Breast epithelium (tissue), 4 donors: ENCODE measurements at regions not wholly inside any gene's neighbourhood (a gene's known extent, or its start where the extent isn't known, plus 50 kb on each side); places are given as distances from the start of the nearest gene placed in this dataset.

Experiments
- DNase-seq, 2 donors: peaks; one replicate each; pipeline ENCODE4 v3.0.0-alpha.2; 2019; ENCODE audit warnings: low spot score in 2 of 2
- H3K27ac ChIP-seq, 2 donors: fragments of 200-600 bp; sonication (generic) in 1 of 2; one replicate each; pipeline ENCODE4 v1.5.1; 2016 to 2019; ENCODE audit warnings: mild to moderate bottlenecking in 1 of 2
- H3K27me3 ChIP-seq, 2 donors: fragments of 200-600 bp; sonication (generic) in 1 of 2; one replicate each; pipeline versions ENCODE4 v1.5.1 to v1.6.0; 2017 to 2019; ENCODE audit warnings: control low read depth in 1 of 2, mild to moderate bottlenecking in 1 of 2
- H3K36me3 ChIP-seq: fragments of 200-600 bp; one replicate; pipeline ENCODE4 v1.5.1; 2019
- H3K4me1 ChIP-seq, 2 donors: fragments of 200-600 bp; sonication (generic); one replicate each; pipeline ENCODE4 v1.5.1; 2016 to 2019; ENCODE audit warnings: control low read depth in 1 of 2
- H3K4me3 ChIP-seq, 3 donors: fragments of 200-600 bp; sonication (generic); 1 replicate in 2 of 3; 2 replicates in 1 of 3; pipeline ENCODE4 v1.5.1; 2016 to 2019; ENCODE audit warnings: mild to moderate bottlenecking in 3 of 3, moderate library complexity in 2 of 3
- H3K9me3 ChIP-seq, 2 donors: fragments of 200-600 bp; sonication (generic) in 1 of 2; one replicate each; pipeline ENCODE4 v1.5.1; 2016 to 2019; ENCODE audit warnings: control low read depth in 1 of 2
- POLR2A ChIP-seq: fragments of 450-650 bp; IDR thresholded peaks from one replicate; pipeline ENCODE4 v1.6.1; 2016; ENCODE audit warnings: antibody characterized with exemption, mild to moderate bottlenecking, moderate library complexity
- POLR2AphosphoS5 ChIP-seq, 3 donors: sonication (generic); formaldehyde crosslinking; IDR thresholded peaks; one replicate each; pipeline ENCODE4 v1.6.1; 2017; ENCODE audit warnings: antibody characterized with exemption in 3 of 3
- intact Hi-C: fragments of 100-400 bp; cut with DNase I; formaldehyde crosslinking; loops from one replicate; pipeline ENCODE4 v1.15.1; 2023; ENCODE audit warnings: low total_unique reads
- TF ChIP-seq, protein P1 (sequence below), 3 donors: fragments of 450-650 bp; IDR thresholded peaks; one replicate each; pipeline ENCODE4 v1.5.1; 2016 to 2017; ENCODE audit warnings: antibody characterized with exemption in 3 of 3, mild to moderate bottlenecking in 3 of 3, moderate library complexity in 3 of 3

DNA sequence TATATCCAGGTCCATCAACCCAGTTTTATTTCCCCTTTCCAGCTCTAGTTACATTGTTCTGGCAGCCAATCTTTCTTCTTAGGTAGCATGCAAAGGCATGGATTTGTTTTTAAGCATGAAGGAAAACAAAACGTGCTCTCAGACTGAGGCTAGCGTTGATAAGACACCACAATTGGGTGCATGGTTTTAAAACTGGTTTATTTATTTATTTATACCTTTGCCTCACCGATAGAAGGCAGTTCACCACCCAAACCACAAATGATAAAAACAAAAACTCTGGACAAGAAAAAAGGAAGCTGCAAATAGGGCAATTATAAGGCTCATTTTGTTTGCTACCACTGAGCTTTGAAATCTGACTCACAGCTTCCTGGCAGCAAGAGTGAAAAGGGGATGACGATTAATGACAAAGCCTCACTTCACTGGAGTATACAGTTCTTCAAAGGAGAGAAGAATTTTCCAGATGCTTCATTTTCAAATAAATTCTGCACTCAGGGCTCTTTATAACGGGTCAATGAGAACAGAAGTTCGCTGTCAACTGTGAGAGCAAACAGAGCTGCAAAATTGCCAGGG, 278.4 kb upstream of the IRX5 start:
- peaks cover 0 to 5% of the 10 kb centered on the region in 2 donors for H3K4me1 ChIP-seq
- no peak for TF ChIP-seq POLR2AphosphoS5 (IDR thresholded peaks at IDR 0.05)
- no peak for TF ChIP-seq POLR2A
- TF ChIP-seq, protein P1, sequence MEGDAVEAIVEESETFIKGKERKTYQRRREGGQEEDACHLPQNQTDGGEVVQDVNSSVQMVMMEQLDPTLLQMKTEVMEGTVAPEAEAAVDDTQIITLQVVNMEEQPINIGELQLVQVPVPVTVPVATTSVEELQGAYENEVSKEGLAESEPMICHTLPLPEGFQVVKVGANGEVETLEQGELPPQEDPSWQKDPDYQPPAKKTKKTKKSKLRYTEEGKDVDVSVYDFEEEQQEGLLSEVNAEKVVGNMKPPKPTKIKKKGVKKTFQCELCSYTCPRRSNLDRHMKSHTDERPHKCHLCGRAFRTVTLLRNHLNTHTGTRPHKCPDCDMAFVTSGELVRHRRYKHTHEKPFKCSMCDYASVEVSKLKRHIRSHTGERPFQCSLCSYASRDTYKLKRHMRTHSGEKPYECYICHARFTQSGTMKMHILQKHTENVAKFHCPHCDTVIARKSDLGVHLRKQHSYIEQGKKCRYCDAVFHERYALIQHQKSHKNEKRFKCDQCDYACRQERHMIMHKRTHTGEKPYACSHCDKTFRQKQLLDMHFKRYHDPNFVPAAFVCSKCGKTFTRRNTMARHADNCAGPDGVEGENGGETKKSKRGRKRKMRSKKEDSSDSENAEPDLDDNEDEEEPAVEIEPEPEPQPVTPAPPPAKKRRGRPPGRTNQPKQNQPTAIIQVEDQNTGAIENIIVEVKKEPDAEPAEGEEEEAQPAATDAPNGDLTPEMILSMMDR (IDR thresholded peaks at IDR 0.05), result no peak
- no peaks in the 10 kb centered on the region for H3K27me3 ChIP-seq
- no peaks in the 10 kb centered on the region for H3K9me3 ChIP-seq
- H3K4me3 ChIP-seq, result no peak overlapping the region
- no peaks in the 10 kb centered on the region for H3K36me3 ChIP-seq
- intact Hi-C loops, result no loop called here
- H3K27ac ChIP-seq, result peak overlapping the region in 1 of 2 donors; percentile 30
- no peak for DNase-seq

DNA sequence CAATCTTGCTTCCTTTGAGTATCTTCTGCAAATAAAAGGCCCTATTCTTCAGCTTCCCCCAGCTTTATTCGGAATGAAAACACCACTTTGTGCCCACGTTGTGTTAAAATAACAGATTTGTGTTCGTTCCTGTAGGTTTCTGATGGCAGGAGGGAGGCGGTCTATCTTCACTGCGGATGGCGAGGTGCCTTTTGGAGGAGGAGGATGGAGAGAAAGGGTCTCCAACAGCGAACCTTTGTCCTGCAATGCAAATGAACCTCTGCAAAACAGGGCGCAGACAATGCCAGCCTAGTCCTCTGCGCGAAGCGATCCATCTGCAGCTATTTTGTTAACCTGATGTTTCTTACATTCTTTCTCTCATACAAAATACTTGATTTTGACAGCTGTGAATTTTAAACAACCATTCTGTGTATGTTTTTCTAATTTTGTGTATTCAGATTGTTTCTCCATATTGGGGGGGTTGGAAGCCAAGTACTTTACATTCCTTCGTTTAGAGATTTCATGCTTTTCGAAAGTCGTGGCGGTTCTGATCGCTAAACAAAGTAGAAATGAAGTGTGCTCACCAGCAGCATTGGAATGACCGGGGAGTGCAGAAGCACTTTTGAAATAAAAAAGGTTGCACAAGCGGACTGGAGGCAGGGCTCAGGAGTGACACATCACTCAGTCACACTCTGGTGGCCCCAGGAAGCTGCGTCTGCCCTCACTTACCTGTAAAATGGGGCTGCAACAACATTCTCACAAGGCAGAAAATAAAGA, 279.0 kb upstream of the IRX5 start:
- Histone ChIP-seq H3K27me3 (no peaks in the 10 kb centered on the region), H3K27ac (peak overlapping the region in 1 of 2 donors; percentile 90), H3K36me3 (no peaks in the 10 kb centered on the region), H3K4me3 (no peak overlapping the region), H3K4me1 (peaks cover 0 to 5% of the 10 kb centered on the region in 2 donors), H3K9me3 (no peaks in the 10 kb centered on the region)
- intact Hi-C loops, result no loop called here
- TF ChIP-seq, protein P1 (IDR thresholded peaks at IDR 0.05), result no peak
- TF ChIP-seq POLR2A, result no peak
- TF ChIP-seq POLR2AphosphoS5 (IDR thresholded peaks at IDR 0.05), result no peak
- DNase-seq, result no peak

DNA sequence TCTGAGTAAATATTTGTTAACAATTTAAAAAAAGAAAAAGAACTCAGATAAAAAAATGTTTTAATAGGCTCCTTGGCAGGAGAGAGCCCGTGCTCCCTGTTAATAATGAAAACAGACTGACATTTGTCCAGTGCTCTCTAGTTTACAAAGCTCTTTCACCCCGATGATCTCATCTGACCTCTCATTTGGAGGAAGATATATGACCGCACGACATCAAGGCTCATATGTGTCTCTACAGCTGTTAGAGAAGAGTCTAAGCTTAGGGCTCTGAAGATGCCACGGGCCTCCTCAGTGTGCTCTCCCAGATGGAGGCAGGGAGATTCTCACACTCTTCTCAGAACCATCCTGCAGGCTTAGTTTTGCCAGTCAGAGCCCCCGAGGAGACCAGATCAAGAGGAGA, 280.8 kb upstream of the IRX5 start:
- Histone ChIP-seq H3K4me3 (no peak overlapping the region), H3K4me1 (peaks cover 0 to 9% of the 10 kb centered on the region in 2 donors), H3K27ac (peak overlapping the region; percentile 90 to 92), H3K36me3 (no peaks in the 10 kb centered on the region), H3K27me3 (no peaks in the 10 kb centered on the region), H3K9me3 (no peaks in the 10 kb centered on the region)
- intact Hi-C loops, result no loop called here
- no peak for DNase-seq
- TF ChIP-seq, protein P1 (IDR thresholded peaks at IDR 0.05), result no peak

DNA sequence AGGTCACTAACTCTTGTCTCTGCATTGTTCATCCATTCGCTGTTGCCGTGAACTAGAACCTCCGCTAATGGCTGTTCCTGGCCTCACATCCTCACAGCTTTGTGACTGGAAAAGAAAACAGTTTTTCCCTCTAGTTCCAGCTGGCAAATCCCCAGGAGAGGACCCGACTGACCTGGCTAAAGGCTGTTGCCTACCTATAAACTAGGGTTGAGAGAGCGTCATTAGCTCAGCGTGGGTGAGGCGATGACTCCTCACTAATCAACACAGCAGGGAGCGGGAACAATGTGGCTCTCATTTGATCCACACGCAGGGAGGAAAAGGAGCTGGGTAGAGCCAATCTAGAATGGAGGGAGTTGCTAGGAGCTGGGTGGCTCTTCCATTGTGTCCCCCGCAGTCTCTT, 282.1 kb upstream of the IRX5 start:
- peak in 1 of 2 donors; percentile 52 for DNase-seq
- Histone ChIP-seq H3K27ac (peak overlapping the region; percentile 90 to 92), H3K27me3 (no peaks in the 10 kb centered on the region), H3K4me1 (peaks cover 0 to 4% of the 10 kb centered on the region in 2 donors), H3K36me3 (no peaks in the 10 kb centered on the region), H3K9me3 (no peaks in the 10 kb centered on the region), H3K4me3 (peak overlapping the region in 2 of 3 donors; percentile 9 to 39)
- TF ChIP-seq, protein P1 (IDR thresholded peaks at IDR 0.05), result no peak
- TF ChIP-seq POLR2AphosphoS5 (IDR thresholded peaks at IDR 0.05) (no peak), POLR2A (no peak)
- intact Hi-C loops, result no loop called here

DNA sequence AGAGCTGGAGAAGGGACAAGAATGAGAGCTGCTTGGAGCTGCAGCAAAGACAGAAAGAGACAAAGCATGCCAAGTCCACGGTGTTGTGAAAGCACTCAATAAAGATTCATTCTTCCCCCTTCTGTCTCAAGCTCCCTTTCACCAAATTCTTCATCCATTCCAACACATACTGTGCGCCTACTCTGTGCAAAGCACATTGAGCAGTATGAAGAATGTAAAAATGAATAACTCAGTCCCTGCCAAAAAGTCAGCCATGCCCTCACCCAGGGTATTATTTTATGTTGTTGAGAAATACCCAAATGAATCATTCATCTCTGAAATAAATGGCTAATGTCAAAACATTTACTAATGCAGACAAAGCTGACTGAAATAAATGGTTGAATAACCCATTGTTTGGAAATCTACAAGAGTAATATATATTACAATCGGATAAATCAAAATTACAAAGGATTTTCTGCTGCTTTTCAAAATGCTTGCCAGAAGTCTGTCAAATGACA, 282.9 kb upstream of the IRX5 start:
- intact Hi-C loops, result no loop called here
- H3K4me3 ChIP-seq, result peak overlapping the region in 2 of 3 donors; percentile 9 to 39
- peaks cover 0 to 4% of the 10 kb centered on the region in 2 donors for H3K4me1 ChIP-seq
- no peaks in the 10 kb centered on the region for H3K27me3 ChIP-seq
- peak in 1 of 2 donors; percentile 83 for DNase-seq
- TF ChIP-seq POLR2A (no peak), POLR2AphosphoS5 (IDR thresholded peaks at IDR 0.05) (peak in 1 of 3 donors; percentile 27)
- H3K9me3 ChIP-seq, result no peaks in the 10 kb centered on the region
- H3K36me3 ChIP-seq, result no peaks in the 10 kb centered on the region
- peak overlapping the region; percentile 90 to 92 for H3K27ac ChIP-seq
